ENCODE measurements at regions not wholly inside any gene's neighbourhood (a gene's known extent, or its start where the extent isn't known, plus 50 kb on each side); places are given as distances from the start of the nearest gene placed in this dataset.

GRCh38 chr14:38073641-38074040 is 134.1 kb upstream of the SSTR1 start:
- DNase-seq, result no peak

DNA sequence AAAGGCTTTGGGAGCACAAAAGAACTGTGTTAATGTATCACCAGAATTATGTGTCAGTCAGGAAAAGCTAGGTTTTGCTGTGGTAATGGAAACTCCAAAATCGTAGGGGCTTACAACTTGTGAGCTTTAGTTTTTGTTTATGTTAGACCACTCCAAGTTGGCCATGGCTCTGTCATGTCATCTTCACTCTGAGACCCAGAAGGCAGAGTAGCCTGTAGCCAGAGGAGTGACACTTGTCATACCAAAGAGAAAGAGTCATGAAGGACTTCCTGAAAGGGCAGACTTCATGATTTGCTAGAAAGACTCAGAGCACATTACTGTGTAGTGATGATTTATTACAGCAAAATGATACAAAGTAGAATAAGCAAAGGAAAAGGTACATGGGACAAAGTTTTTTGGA is 133.6 kb upstream of the SSTR1 start:
- DNase-seq, result no peak

GRCh38 chr14:38074754-38075153 is 132.9 kb upstream of the SSTR1 start:
- no peak for DNase-seq

DNA sequence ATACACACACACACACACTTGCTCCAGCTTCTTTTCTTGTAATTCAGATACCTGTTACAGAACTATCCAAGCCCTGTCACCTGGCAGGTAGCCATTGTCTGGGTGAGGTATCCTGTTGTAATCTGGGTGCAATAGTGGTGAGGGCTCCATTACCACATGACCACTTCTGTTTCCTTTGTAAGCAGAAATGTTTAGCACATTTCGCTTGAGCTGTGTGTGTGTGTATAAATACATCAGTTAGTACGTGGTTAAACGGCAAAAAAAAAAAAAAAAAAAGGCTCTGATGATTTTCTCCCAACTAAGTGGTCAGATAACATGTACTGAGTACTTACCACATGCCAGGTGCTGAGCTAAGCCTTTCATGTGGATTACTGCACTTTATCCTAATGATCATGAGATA is 129.3 kb upstream of the SSTR1 start:
- no peak for DNase-seq

DNA sequence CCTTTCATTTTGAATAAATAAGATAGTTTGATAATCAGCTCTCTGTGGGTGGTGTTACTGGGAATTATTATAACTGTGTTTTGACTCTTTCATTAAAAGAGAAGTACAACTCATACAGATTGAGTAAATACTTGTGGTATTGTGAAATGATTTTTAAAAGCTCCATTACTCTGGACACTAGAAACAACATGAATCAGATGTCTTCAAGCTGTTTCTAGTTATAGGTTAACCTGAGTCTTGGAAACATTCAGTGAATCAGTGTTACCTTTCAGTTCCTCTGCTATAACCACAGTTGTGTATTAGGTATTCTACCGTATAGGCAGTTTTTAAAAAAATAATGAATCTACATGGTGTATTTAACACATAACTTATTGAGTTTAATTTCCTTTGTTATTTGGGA is 128.4 kb upstream of the SSTR1 start:
- DNase-seq, result no peak

DNA sequence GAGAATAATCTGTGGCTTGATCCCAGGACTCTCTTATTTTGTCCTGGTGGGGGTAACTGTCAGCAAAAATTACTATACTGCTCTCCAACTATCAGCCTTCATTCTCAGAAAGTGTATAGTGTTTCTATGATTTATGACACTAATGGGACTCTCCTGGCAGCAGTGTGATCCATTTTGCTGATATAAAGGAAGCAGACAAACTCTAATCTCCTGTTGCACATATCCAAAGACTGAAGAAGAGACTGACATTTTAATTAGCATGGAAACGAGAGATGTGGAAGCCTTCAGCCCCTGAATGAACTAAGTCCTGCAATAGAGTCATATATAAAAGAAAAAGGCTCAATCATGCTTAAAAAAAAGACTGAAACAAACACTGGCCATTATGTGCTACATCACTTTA is 127.8 kb upstream of the SSTR1 start:
- DNase-seq, result no peak

- DNase-seq, result no peak
These were observed 127.0 kb upstream of the SSTR1 start for GRCh38 chr14:38080696-38081095.

- no peak for DNase-seq
These were observed 124.7 kb upstream of the SSTR1 start for GRCh38 chr14:38083039-38083438.

GRCh38 chr14:38089123-38089522 is 118.6 kb upstream of the SSTR1 start:
- no peak for DNase-seq

- no peak for DNase-seq
These were observed 117.2 kb upstream of the SSTR1 start for GRCh38 chr14:38090506-38090905.

DNA sequence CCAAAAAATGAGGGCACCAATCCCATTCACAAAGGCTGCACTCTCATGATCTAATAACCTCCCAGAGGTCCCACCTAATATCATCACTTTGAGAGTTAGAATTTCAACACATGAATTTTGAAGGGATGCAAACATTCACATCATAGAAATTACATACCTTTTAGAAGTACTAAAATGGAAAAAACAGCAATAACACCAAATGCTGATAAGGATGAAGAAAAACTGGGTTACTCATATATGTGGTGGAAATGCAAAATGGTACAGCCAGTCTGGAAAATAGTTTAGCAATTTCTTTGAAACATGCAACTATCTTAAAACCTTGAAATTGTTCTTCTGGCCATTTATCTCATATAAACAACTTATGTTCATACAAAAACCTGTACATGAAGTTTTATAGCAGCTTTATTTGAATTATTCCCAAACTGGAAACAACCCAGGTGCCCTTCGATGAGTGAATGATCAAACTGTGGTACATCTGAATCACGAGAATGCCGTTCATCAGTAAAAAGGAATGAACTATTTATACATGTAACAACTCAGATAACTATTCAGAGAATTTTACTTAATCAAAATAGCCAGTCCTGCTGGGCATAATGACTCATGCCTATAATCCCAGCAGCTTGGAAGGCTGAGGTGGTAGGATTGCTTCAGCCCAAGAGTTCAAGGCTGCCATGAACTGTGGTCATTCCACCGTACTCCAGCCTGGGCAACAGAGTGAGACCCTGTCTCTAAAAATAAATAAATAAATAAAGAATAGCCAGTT is 109.4 kb upstream of the SSTR1 start:
- DNase-seq, result no peak

DNA sequence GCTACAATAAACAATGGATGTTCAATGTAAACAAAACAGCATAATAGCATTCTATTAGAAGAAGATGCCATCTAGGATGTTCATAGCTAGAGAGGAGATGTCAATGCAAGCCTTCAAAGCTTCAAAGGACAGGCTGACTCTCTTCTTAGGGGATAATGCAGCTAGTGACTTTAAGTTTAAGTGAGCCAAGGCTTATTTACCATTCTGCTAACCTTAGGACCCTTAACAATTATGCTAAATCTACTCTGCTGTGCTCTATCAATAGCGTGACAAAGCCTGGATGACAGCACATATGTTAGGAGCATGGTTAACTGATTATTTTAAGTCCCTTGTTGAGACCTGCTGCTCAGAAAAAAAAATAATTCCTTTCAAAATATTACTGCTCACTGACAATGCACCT is 106.0 kb upstream of the SSTR1 start:
- DNase-seq, result no peak

GRCh38 chr14:38103542-38104225 is 104.0 kb upstream of the SSTR1 start:
- no peak for DNase-seq

DNA sequence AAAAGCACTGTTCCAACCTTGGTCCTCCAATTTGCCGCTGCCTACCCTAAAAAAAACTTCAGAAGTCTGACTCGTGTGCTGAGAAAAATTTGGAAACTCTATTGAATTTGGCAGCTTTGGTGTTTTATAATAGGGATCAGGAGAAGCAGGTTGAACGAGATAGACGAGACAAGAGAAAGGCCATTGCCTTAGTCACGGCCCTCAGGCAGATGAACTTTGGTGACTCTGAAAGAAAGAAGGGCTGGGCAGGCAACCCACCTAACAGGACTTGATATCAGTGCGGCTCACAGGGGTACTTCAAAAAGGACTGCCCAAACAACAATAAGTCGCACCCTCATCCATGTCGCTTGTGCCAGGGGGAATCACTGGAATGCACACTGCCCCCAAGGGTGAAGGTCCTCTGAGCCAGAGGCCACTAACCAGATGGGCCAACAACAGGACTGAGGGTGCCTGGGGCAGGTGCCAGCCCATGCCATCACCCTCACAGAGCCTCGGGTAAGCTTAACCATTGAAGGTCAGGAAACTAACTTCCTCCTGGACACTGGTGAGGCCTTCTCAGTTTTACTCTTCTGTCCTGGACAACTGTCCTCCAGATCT is 102.5 kb upstream of the SSTR1 start:
- DNase-seq, result no peak

GRCh38 chr14:38107216-38107631 is 100.5 kb upstream of the SSTR1 start:
- no peak for DNase-seq

DNA sequence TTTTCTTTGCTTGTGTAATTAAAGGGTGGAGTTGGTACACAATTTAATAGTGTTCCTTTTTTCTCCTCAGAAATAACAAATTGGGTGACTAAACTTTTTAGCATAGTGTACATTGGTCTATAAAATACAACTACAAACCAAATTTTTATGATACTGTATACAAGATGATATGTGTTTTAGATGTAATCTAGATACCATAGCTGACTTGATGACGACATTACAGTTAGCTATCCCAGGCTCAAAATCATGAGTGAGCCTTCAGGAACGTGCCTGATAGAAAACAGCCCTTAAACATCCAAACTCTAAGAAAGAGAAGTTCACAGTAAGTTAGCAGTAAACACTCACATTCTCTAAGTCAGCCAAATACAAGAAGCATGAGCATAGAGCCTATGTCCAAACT is 99.0 kb upstream of the SSTR1 start:
- no peak for DNase-seq

DNA sequence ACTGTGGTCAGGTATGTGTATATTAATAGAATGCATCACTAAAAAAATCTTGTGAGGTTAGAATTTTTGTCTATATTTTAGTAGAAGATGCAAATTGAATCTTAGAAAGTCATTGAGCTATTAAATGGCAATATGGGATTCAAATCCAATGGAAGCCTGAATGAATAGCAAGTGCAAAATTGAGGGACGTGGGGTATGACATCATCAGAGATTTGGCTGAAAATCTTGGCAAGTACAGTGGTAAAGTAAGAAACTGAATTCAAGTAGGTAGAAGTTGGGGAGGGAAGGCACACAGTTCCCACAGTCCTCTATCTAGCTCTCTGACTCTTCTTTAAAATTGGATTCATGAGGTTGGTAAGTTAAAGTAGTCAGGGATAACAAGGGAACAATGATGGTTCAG is 97.4 kb upstream of the SSTR1 start:
- no peak for DNase-seq

GRCh38 chr14:38111046-38111445 is 96.7 kb upstream of the SSTR1 start:
- no peak for DNase-seq

GRCh38 chr14:38113546-38113945 is 94.2 kb upstream of the SSTR1 start:
- no peak for DNase-seq

DNA sequence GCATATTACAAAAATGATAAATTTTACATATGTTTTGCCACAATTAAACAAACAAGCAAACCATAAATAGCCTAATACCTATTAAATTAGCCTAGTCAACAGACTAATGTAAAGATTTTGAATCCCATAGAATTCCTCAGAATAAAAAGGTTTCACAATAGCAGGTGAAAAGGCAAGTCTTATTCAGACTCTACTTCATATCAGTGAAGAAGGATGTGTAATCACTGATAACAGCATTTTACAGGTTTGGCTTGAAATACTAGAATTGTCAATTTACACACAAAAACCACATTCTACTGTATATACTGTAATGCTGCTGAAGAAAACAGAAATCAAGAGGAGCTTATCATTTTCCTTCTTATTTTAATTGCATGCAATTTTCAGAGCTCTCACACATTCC is 90.8 kb upstream of the SSTR1 start:
- DNase-seq, result no peak

DNA sequence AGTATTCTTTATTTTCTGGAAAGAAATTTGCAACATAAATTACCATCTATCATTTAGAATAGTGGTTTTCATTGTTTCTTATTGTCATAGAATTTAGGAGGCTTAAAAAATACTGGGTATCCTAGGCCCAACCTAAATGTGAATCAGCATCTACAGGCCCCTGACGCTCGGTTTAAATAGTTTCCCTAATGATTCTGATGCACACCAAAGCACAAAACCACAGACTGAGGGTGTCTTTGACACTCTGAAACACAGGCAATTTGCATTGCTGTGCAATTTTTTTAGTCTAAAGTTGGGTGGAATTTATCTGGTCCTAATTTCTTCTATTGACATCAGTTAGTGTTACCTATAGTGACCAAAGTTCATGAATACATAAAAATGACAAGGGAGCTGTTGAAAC is 87.6 kb upstream of the SSTR1 start:
- DNase-seq, result no peak

DNA sequence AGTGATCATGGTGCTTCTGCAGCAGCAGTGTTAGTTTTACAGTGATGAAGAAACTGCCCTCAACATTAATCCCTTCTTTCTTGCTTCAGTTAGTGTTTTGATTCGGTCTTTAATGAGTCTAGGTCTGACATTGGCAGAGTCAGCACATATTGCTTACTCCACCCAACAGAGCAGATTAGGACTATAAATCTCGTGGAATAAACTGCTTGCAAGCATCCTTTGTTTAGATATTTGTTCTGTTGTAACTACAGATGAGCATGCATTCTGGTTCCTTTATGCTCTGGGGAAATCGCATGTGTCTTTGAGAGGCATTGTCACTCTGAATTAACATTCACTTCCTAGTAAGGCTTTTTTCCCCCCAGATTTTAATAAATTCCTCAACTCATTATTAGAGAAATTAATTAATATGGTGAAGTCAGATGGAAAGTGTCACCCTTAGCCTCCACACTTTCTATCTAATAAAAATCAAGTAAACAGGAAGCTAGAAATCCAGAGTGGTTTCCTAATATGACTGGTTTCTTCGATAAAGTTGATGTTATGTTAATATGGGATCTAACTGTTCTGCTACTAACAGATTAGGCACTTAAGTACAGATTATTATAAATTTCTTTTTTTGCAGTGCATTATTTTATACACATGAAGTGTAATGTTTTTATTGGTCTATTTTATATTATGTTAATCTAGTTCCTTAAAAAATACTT is 86.2 kb upstream of the SSTR1 start:
- no peak for DNase-seq

DNA sequence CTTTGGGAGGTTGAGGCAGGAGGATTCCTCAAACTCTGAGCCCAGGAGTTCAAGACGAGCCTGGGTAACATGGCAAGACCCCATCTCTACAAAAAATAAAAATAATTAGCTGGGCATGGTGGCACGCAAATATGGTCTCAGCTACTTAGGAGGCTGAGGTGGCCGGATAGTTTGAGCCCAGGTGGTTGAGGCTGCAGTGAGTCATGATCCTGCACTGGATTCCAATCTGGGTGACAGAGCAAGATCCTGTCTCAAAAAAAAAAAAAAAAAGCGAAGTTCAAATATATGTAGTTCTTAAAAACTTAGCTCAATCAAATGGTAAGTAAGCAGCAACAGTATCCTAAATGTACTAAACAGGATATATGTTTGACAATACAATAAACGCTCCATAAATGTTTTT is 85.5 kb upstream of the SSTR1 start:
- DNase-seq, result no peak

DNA sequence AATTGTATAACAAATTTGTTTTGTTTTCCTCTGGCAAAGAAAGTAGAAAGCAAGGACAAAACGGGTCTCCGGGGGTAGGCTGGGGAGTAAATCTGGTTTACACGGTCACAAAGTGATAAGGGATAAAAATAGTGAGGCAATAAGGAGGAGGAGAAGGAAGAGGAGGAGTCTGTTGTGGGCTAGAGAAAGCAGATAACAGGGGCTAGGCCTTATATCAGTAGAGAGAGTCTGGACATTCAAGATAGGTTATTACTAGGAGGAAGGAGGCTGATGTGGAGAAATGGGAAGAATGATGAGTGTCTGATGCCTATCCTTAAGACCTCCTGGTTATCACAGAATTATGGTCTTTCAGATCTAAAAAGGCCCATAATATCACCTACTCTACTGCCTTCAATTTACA is 83.2 kb upstream of the SSTR1 start:
- DNase-seq, result no peak

Measured in NCI-H510A (cell line).